ENCODE measurements at regions not wholly inside any gene's neighbourhood (a gene's known extent, or its start where the extent isn't known, plus 50 kb on each side); places are given as distances from the start of the nearest gene placed in this dataset.

DNA sequence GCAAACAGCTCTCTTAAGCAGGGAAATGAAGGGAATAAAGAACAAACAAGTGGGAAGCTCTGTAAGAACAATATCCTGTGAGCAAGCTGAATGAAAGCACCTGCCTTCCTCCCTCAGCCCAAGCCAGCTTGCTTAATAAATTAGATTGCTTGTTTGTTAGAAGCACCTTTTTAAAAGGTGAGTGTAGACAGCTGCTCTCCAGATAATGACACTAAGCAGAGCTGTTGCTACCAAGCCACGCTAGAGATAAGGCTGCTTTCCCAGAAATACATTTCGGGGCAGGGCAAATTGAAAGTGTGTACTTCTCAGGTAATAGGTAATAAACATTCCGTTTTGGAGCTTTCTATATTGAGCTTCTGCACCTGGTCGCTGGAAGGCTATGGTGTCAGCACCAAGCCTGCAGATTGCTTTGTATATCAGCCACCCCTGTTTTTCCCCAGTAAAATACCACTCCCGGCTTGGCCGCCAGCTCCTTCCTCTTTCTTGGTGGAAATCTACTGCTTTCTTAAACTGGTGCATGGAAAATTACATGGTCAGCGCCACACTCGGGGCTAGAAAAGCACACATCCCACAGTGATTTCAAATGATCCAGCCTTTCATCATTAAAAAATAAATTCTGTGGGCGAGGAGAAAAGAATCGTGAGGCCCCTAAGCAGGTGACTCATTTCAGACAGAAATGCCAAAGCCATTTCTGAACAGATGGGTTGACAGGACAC, 151.3 kb downstream of the ETS2 start:
- no peak for DNase-seq (ENCODE audit: low spot score)

DNA sequence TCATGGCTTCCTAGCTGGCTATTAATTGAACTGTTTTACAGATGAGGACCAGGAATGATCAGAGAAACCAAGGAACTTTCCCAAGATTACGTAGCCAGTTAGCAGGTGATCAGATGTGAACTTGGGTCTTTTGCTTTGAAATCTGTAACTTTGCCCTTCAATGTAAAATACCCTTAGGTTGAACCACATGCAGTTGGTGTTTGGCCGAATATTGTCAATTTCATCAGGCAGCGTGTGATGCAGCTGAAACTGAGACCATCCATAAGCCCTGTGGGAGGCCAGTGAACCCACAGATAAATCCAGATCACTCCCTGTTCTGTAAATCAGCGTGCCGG, 150.8 kb downstream of the ETS2 start:
- no peak for DNase-seq (ENCODE audit: low spot score)

DNA sequence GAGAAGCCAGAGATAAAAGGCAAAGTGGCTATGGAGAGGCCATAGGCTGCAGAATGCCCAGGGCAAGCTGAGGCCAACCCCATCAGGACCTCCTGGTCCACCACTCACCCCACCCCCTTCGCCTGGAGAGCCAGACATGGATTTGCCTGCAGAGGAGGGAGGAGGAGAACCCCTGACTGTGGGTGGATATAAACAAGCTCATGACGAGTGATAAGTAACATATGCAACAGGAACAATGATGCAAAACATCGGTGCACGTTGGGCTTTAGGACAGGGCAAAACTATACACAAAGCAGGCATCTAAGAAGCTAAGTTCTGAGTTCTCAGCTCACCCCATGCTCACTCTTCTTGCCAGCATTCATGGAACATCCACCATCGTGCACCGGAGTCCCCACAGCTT, 150.3 kb downstream of the ETS2 start:
- DNase-seq (ENCODE audit: low spot score), result no peak

DNA sequence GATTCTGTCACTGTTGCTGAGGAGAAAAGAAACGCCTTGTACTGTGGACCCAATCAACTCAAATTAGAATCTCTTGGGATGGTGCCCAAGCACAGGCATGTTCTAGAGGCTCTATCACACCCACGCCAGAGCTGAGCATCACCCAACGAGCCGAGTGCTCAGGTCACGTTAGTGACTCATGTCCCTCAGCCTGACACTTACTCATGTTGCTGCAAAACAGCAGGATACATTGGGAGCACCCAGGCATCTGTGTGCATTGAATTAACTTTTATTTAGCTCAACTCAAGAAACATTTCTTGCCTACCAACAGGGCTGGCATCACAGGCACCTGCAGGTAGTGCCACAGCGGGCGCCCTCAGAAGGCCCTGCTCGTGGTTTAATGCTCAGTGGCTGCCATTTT, 149.8 kb downstream of the ETS2 start:
- no peak for DNase-seq (ENCODE audit: low spot score)

DNA sequence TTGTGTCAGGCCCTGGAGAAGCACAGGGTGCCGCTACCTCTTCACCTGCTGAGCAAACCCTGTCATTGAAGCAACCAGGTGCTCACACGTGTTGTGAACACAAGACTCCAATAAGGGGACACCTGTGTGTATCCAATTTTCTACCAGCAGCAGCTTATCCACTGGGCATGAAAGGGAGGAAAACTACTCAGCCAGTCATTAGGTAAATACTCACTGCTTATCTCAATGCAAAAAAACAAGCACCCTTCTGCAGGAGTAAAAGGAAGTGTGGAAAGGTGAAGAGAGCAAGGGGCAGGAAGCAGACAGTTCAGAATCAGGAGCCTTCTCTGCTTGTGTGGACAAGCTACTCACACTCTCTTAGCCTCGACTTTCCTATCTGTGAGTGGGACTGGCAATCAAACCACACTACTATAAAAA, 148.9 kb downstream of the ETS2 start:
- no peak for DNase-seq (ENCODE audit: low spot score)

DNA sequence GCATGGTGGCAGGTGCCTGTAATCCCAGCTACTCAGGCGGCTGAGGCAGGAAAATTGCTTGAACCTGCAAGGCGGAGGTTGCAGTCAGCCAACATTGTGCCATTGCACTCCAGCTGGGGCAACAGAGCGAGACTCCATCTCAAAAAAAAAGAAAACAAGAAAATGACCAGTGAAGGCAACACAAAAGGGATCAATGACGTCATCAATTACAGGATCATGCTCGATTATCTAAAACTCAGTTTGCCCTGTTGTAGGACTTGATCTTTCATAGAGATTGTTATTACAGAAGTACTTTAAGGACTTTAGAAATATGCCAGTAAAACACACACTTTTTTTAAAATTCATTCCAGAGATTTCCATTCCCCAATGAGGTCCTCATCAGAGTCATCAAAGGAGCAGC, 147.8 kb downstream of the ETS2 start:
- DNase-seq (ENCODE audit: low spot score), result no peak

DNA sequence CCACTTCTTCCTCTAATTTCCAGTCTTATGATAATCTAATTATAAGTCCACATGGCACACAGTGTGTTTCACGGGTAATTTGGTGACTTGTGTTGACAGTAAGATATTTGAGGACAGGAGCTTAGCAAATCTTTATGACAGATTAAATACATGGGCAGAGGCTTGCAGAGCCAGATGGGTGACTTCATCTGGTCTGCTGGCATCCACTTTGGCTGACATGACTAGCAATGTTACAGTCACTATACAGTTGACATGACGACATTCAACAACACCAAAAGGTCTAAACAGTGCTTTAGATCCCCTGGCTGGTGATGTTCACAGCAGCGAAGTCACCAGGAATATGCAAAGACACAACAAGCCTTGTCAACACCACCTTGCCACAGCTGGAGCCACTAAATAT, 147.2 kb downstream of the ETS2 start:
- DNase-seq (ENCODE audit: low spot score), result no peak

DNA sequence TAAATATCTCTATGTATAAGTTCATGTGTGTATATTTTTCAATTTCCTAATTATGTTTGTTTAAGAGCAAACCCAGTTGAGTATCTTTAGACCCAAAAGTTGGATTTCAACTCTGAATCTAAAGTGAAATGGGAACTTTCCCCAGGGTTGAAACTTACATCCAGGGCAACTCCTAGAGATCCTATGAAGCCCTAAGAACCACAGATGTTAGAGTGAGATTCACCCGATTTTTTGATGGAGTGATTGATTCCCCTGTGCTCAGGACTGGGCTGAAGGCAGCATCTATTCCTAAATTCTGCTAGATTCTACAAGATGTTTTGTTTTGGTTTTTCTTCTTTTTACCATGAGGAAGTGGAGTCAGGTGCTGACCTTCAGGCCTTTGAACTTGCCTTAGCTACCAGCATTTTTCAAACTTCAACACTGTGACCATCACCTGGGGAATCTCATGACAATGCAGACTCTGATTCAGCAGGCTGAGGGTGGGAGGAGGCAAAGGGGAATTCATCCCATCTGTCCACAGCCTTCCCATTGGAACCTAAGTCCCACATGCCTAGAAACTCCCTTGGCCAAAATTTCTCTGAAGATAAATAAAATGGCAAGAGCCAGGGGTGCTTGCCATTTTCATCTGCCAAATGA, 145.5 kb downstream of the ETS2 start:
- DNase-seq (ENCODE audit: low spot score), result no peak

DNA sequence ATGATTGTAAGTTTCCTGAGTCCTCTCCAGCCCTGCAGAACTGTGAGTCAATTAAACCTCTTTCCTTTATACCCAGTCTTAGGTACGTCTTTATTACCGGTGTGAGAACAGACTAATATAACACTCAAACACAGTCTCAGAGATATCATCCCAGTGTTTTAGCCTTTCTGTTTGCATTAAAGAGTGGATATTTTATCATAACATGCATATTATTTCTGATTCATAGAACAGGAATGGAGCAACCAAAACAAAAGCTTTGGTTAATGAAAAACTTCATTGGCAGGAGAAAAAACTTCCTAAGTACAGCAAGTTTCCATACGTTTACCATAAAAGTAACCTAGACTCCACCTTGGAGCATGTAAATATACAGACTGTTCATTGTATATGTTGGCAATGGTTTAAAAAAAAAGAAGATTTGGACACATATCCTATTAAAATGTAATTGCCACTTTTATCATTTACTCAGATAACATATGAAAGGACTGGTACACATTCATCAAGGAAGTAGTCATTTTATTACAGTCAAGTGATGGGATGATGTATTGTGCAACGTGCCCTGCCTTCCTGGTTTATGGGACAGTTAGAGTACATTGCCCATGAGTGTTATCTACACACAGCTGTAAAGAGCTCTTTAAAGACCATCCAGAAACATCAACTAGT, 144.8 kb downstream of the ETS2 start:
- DNase-seq (ENCODE audit: low spot score), result no peak

DNA sequence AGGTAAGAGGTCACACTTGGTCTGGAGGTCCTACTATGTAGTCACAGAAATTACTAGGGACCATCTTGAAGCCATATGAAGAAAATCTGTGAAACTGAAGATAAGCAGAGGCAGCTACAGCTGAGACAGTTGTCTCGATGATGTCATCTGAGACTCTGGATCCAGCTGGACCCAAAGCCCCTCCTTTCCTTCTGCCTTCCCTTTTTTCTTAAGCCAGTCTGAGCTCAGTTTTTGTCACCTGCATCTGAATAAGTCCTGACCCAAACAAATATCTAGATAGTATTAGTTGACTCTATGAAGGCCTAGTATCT, 143.3 kb downstream of the ETS2 start:
- DNase-seq (ENCODE audit: low spot score), result no peak

DNA sequence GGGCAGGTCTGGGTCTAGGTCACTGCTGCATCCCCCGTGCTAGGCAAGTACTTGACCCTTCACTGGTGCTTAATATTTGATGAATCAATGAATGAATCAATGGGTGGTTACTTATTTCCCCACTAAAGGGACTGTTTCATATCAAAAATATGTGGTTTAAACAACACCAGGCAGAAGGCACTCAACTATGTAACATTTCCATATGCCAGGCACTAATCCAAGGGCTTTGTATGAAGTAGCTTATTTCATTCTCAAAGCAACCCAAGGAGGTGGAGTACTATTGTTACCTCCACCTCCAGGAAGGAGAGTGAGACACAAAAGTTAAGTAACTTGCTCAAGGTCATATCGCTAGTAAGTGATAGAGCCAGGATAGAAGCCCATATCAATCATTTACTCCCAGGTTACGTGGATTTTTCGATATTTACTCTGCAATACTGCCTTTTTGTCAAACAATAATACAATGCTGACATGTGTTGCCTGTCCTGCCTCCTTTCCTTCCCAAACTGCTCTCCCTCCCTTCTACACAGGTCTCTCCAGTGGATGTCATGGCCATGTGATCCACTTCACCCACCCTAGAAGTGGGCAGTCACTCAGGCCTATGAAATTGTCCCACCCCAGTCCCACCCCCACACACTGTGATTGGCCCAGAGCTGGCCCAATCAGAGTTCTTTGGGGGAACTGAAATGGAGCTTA, 142.8 kb downstream of the ETS2 start:
- no peak for DNase-seq (ENCODE audit: low spot score)

DNA sequence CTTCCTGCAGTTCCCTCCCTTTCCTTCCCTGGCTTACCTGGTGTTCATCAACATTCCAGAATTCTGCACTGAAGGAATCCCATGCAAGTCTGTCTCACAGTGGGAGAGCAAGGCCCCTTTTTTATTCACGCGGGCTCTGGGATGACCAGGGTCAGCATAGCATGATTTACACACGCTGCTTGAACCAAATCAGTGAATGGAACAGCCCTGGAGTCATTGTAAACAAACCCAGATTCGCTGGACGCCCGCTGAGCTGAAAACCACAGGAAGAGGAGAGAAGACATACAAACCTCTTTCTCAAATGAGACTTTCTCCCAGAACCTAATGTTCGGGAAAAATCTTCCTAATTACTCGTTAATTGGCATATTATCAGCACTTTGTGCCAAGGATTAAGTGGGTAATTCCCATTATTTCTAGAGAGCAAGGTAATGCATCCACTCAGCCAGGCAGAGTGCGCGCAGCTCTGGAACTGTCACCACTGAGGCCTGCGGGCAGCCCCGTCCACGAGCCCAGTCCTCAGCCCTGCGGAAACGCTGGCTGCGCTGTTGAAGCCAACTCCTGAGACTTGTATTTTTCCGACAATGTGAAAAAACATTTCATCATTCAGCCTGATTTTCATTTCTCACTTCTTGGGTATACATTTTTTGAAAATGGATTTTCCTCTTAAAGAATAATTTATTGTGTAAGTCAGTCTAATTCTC, 140.0 kb downstream of the ETS2 start:
- no peak for DNase-seq (ENCODE audit: low spot score)

DNA sequence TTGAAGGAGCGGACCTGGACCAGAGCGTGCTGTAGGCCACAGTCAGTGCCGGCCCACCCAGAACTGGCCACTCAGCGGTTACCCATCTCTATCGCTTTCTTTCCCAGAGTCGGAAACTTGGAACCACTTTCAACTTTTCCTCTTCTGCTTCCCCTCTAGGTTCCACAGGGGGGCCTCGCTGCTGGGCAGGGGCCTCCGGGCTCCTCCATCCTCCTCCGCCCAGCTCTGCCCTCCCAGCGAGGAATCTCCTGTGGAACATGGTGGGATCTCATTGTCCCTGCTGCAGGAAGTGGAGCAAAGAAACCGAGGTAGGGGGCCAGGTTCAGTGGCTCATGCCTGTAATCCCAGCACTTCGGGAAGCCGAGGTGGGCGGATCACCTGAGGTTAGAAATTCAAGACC, 139.2 kb downstream of the ETS2 start:
- no peak for DNase-seq (ENCODE audit: low spot score)

DNA sequence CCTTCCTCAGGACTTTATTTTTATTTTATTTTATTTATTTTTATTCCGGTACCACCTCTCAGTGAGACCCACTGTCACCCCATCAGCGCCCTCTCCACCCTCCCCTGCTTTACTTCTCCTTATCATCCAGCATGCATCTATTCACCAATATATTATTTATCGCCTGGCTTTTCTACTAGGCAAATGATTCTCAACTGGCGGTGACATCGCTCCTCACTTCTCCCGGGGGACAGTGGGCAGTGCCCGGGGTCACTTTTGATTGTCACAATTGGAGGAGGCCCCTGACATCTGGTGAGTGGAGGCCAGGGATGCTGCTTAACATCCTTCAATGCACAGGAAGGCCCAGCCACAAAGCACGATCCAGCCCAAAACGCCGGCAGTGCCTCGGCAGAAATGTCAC, 138.7 kb downstream of the ETS2 start:
- DNase-seq (ENCODE audit: low spot score), result no peak

DNA sequence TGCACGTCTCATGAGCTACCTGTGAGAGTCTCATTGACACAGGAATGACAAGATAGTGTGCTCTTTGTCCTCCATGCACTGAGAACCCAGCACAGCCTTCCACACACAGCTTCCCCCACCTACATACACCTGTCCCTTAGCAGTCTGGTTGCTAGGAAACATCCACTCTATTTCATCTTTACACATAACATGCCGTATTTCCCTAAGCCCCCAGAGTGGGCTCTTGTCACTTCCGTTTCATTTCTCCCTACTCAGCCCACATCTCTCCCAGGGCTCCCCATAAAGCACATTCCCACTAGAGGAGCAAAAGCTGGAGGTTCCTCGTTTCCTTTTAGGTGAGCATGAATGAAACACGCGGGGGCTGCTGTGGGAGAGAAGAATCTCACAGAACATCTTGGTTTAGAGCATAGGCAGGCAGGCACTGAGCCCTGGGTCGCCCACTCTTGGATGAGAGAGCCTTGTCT, 137.1 kb downstream of the ETS2 start:
- no peak for DNase-seq (ENCODE audit: low spot score)

DNA sequence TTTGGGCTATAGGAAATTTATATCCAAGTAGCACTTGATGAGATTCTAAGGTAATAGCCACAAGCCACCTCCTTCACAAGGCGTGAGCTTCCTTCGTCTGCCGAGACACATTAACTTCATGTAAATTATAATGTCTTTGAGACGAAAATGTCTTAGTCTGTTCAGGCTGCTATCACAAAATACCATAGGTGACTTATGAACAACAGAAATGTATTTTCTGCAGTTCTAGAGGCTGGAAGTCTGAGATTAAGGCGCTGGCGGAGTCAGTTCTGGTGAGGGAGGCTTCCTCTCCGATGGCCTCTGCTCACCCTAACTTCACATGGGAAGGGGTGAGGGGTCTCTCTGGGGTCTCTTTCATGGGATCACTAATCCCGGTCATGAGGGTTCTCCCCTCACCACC, 133.0 kb downstream of the ETS2 start:
- no peak for DNase-seq (ENCODE audit: low spot score)

DNA sequence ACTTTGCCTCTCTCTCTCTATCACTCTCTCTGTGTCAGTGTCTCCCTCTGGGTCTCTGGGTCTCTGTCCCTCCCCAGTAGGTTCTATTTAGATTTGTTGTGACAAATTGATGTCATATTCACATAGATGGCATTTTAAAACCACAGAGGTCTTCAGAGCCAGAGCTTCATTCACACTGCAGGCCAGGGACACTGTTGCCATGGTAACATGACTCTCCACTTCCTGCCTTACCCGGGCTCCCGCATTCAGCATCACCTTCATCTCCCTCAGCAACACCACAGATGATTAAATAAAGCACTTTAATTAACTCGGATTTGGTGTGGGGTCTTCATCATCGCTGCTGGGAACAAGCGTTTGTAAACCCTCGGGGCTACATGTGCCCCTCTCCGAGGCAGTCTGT, 132.6 kb downstream of the ETS2 start:
- DNase-seq (ENCODE audit: low spot score), result no peak

DNA sequence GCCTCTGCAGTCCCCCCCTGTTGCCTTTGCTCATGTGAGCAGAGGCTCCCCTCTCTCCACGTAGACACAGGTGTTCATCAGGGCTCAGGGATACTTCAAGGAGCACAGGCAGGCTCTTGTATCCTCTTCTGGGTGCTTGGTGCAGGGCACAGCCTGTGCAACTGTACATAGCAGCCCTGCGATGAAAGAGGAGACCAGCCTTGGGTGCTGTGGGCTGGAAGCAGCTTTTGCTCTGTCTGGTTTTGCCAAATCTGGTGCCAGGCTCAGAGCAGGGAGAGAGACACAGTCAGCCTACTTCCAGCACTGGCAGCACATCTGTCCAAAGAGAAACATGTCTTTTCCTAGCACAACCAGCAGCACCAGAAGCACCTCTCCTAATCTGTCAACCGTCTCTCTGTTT, 132.1 kb downstream of the ETS2 start:
- no peak for DNase-seq (ENCODE audit: low spot score)

DNA sequence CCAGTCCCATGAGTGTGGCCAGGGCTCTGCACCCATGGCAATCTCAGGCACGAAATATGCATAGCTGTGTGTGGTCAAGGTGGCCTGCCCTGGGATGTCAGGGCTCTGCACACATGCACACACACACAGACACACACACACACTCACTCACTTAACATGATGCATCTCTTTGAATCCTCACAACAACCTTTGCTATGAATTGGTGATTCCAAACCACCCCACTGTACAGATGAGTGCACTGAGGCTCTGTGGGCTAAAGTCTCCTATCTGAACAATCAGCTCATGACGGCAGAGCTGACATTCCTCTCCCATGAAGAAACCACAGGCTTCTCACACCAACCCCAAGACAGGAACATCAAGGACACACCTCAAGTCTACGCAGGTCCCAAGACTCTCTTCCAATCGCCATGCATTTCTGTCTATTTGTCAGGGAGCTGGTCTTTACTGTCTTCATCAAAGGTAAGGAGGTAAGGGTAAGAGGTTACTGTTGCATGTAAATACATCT, 131.6 kb downstream of the ETS2 start:
- DNase-seq (ENCODE audit: low spot score), result no peak

DNA sequence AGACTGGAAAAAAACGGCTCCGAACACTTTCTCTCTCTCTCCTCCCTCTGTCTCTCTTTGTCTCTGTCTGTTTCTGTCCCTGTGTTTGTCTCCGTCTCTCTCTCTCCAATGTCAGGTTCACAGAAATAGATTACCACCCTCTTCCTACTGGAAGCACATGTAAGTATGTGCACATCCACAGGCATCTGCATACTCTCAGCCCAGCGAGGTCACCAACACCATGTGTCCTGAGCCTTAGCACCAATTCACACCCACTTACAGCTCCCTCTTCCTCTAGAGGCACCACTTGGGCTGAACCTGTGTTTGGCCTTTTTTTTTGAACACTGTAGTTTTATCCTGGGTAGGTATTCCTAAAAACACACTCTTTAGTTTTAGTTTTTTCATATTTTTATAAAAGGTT, 130.5 kb downstream of the ETS2 start:
- no peak for DNase-seq (ENCODE audit: low spot score)

DNA sequence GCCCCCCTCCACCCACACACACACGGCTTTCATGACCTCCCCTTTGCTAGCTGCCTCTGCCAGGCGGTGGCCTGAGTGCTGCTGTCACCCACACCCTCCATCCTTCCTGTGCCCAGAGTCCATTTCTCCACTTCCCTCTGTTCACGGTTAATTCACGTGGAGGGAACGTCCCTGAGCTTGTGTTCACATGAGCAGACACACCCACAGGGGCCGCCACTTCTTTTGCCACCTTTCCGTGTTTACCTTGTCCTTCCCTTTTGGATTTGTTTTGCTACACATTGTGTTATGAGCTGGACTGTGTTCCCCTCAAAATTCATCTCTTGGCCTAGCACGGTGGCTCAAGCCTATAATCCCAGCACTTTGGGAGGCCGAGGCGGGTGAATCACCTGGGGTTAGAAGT, 128.0 kb downstream of the ETS2 start:
- DNase-seq (ENCODE audit: low spot score), result no peak

DNA sequence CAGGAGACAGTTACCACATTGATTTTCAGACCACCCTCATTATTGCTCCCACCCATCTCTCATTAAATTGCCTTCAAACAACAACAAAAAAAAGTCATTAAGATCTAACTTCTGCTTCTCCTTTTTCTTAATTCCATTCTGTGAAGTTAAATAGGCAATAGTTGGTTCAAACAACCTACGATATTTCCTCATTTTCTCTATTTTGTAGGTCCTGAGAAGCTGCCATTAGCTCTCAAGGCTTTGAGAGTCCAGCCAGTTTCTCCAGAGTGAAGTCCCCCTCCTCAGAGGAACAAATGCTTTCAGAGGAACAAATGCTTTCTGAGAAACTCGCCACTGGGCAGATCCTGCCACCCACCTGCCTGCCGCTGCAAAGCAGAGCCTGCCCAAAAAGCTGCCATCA, 125.6 kb downstream of the ETS2 start:
- no peak for DNase-seq (ENCODE audit: low spot score)

All from HuH-7.5 (cell line).